ENCODE measurements at regions not wholly inside any gene's neighbourhood (a gene's known extent, or its start where the extent isn't known, plus 50 kb on each side); places are given as distances from the start of the nearest gene placed in this dataset.

- no peak for TF ChIP-seq CTCF (IDR thresholded peaks at IDR 0.05)
- no peak for TF ChIP-seq POLR2A (IDR thresholded peaks at IDR 0.05)
Observed at GRCh38 chr20:60314727-60315126, 356.5 kb downstream of the CDH26 start.

Data from lower leg skin (tissue), 3 donors.